ENCODE measurements at regions not wholly inside any gene's neighbourhood (a gene's known extent, or its start where the extent isn't known, plus 50 kb on each side); places are given as distances from the start of the nearest gene placed in this dataset.
"Not testable (repeated sequence)": the region's sequence is repeated elsewhere in the genome, so short reads cannot be mapped to it uniquely, and the experiment has no call there.

DNA sequence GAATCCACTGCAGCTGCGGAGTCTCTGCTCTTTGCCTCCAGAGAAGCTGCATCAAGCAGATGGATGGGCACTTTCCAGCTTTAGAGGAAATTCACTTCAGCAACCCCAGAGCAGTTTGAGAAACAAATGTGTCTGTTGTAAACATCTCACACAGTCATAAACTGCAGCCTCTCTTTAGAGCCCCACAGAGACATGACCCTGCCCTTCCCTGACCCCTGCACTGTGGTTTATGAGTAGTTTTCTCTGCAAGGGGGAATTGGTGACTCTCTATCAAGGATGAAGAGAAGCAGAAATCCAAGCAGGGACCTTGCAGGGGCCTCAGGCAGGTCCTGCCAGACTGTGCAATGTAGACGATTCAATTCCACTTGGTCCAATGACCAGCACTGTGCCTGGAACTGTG is 160.2 kb downstream of the SH2D4B start:
- DNase-seq: no peak

DNA sequence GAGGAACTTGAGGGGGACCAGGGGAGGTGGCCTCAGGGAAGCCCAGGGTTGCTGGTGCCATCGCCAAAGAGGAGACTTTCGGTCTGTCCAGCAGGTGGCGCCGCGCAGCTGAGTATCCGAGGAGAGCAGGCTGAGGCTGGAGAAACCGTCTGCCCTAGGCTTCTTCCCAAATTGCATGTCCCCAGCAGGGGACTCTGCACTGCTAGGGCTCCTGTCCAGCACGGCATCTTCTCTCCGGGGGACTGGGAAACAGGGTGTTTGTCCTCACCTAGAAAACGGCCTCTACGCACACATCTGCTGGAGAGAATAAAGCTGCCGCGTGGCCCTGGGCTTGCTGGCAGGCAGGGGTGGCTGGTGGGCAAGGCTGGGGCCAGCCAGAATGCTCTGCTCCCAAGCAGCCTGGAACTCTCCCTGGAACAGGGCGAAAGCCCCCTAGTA is 161.9 kb downstream of the SH2D4B start:
- DNase-seq: peak; percentile 59

DNA sequence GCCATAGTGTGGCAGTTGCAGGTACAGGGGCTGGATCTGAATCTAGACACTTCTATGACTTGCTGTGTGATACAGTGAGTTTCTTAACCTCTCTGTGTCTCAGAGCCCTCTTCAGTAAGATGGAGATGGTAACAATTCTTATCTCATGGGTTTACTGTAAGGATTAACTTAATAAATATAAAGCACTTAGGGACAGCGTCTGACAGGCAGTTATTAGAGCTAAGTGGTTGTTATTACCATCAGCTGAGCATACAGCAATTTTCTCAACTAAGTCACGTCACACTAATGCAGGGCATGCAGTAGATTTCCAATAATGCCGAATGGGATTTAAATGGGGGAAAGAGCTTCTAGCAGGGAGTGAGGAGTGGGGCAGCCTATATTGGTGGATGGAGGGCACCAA is 162.6 kb downstream of the SH2D4B start:
- DNase-seq: no peak

DNA sequence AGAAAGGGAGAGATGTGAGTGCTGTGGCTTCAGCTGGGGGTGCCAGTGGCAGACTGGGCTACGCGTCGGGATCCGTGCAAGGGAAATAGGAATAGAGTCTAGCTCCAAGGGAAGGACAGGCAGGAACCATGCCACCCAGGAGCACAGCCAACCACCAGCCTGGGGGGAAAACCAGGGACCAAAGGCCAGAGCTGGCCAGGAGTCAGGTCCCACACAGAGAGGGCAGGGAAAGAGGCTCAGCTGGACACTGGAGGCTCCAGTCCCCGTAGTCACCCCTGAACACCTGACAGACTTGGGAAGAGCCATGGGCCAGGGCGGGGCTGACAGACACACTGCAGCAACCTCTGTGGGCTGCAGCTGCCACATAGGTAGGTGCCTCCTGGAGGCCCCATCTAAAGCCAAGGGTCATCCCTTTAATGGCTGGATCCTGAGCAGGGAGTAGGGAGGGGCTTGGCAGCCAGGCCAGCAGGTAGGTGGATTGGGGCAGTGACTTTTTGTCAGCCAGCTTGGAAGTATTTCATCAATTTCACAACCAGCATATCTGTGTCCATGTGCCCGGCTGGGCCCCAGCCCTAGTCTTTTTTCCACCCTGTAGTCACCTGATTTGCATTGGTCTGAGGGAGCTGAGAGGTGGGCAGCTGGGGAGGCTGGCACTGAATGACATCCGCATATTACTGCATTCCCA is 163.2 kb downstream of the SH2D4B start:
- no peak for DNase-seq

DNA sequence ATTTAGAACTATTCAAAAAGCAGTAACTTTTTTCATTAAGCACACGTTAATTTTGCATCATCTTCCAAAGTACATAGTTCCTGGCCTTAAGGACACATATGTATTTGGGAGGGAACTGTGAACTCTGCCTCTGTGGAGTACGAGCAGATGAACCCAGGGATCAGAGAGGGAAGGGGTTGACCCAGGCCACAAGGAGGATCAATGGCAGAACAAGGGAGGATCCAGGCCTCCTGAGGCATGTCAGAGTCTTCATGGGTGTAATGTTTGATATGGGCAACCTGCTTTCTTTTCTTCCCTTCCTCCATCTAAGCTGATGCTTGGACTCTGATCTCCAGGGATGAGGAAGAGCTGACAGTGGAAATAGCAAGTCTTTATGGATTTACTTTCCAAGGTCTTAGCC is 164.0 kb downstream of the SH2D4B start:
- DNase-seq: no peak

DNA sequence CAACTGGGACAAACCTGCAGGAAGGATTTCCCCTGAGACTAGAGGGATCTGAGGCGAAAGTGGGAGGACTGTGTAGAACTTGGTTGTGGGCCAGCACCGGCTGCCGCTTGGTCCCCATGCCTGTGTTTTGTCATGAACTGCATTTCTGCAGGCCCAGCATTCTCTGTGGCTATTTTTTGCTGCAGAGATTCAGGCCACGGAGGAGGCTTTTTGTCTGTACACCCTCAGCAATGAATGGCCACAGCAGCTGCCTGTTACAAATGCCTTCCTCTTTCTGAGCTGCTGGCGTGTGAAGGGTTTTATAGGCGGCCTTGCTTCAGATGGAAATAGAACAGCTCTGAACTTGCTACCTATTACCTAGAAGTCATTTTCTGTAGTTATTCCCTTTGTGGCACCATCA is 164.4 kb downstream of the SH2D4B start:
- DNase-seq: no peak

DNA sequence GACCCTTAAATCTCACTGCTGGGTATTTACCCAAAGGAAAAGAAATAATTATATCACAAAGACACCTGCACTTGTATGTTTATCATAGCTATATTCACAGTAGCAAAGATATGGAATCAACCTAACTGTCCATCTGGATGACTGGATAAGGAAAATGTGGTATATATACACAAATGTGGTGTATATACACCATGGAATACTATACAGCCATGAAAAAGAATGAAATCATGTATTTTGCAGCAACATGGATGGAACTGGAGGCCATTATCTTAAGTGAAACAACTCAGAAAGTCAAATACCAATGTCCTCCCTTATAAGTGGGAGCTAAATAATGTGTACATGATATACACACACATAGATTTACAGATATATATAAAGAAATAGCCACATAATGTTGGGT is 168.2 kb downstream of the SH2D4B start:
- DNase-seq: no peak

DNA sequence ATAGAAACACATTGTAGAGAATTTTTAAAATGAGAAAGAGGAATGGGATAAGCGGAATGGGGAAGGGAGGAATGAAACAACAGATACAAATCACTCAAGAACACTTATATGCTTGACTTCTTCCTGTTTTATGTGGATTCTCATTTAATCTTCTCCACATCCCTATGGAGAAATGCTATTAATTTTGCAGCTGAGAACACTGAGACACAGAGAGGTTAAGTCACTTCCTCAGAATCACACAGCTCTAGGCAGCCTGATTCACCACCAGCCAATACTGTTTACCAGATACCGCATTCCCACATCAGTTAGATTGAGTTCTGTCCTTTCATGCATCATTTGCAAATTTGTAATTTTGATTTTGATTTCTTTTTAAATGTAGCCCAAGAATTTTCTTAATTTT is 170.5 kb downstream of the SH2D4B start:
- DNase-seq: no peak

DNA sequence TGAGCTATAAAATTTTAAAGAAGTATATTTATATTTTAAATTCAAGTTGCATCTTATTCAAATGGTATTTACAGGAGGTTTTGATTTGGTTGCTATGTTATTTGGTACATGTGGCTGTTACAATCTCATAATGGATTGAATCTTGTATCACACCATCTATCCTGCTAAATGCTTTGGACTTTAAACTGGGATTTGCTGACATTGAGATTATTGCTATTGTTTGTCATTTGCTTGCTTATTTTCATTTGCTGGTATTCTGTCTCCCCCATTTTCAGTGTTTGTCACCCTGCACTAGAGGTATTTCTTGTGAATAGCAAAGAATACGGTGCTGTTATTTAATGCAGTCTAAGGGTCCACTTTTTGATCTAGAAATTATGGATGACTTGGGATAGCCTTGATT is 171.1 kb downstream of the SH2D4B start:
- DNase-seq: no peak

DNA sequence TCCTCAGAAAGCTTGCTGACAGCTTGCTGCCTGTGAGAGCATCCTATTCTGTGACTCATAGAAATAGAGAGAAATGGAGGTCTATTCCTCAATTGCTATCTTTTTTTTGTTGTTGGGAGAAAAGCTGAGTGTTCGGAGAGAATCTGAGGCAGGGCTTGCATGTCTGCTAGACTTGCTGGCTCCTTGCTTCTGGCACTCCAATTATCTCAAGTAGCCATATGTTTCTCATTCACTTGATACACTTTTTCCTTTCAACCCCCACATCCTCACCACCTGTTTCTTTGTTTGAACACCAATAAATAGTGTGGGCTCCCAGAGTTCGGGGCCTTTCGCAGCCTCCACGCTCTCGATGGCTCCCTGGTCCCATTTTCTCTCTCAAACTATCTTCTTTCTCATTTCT is 172.2 kb downstream of the SH2D4B start:
- DNase-seq: no peak

DNA sequence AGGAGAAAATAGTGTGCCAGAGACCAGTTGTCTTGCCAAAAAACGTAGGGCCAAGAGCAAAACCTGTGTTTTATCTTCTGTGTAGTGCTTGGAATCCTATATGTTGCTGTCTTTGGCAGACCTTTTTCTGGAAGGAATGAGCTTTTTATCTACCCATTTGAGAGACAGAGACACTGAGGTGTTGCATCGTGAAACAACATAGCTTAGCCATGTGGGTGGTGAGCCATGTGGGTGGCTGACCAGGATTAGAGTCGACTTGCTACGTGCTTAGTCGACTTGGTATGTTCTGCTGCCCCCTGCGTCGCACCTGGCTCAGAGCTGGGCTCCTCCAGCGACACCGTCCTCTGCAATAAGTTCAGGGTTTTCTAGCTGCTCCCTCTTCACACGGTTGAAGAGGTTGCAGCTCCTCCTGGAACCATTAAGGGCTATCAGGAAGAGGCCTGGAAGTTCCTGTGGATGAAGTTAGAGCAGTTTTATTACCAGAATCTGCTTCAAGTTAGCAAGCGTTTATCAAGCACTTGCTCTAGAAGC is 175.8 kb downstream of the SH2D4B start:
- DNase-seq: no peak

DNA sequence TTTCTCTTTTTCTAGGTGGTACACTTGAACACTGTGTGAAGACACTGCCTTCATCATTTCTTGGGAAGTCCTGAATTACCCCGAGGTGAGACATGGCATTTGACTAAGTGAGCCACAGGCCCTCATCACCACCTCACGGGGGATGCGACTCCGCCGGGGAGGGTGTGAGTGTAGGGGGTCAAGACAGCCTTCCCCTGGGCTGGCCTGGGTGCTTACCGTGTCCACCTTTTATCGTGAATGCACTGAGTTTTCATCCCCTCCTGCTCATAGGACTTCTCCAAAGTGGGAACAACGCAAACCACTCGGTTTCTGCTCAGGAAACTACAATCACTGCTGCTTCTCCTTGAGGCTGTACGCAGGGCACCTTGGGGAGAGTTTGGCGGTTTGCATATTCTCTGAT is 176.9 kb downstream of the SH2D4B start:
- no peak for DNase-seq

DNA sequence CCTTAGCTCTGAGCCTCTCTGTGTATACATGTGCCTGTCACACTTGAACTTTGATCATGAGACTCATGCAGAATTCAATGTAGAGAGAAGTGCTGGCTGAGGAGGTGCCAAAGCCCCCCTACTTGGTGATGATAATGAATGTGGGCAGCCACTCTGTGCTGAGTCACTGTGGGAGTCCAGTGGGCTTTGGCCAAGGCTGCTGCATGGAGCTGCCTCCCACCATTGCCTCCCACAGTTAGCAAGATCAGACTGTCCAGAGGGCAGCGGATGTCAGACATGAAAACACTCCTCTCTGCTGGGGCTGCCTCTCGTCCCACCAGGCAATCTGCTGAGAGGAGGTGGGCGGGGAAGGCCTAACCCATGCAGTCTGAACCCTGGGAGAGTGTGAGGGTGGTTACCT is 180.3 kb downstream of the SH2D4B start:
- no peak for DNase-seq

DNA sequence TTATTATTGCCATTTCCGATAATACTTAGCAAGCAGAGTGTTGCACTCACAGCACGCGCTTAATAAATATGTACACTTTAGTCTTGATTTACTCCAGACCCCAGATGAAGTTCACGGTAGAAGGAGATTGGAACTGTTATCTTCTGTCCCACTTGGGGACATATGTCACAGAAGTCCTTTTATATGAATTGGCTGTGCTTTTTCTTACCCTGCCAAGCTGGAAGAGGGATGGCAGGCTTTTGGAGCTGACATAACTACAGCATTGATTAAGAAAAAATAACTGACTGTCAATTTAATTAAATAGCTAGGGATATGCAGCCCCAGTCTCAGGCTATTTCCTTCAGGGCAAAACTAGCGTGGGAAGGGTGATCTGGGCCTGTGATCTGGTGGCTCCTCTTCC is 182.2 kb downstream of the SH2D4B start:
- DNase-seq: no peak

DNA sequence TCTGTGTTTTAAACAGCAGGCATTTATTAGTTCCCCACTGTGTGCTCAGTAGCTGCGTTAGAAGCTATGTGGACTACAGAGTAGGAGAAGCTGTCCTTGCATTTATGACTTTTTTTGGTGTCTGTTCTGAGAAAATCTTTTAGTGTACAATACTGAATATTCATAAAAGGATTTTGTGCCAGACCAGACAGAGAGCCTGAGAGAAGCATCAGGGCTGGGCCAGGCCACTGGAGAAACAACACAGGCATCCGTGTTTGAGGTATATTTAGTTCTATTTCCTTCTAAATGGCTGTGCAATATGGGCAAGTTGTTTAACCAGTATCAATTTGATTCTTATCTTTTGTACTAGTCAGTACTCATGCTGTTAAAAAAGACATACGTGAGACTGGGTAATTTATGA is 182.8 kb downstream of the SH2D4B start:
- DNase-seq: no peak

DNA sequence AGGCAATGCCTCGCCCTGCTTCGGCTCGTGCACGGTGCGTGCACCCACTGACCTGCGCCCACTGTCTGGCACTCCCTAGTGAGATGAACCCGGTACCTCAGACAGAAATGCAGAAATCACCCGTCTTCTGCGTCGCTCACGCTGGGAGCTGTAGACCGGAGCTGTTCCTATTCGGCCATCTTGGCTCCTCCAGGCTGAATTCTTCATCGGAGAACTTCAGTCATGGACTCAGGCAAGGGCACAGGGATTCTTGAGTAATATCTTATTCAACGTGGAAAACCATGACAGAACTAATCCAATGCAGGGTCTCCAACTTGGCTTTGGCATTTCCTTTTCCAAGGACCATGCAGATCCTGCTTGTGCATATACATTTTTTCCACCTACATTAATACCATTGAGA is 190.7 kb downstream of the SH2D4B start:
- DNase-seq: not testable (repeated sequence)

DNA sequence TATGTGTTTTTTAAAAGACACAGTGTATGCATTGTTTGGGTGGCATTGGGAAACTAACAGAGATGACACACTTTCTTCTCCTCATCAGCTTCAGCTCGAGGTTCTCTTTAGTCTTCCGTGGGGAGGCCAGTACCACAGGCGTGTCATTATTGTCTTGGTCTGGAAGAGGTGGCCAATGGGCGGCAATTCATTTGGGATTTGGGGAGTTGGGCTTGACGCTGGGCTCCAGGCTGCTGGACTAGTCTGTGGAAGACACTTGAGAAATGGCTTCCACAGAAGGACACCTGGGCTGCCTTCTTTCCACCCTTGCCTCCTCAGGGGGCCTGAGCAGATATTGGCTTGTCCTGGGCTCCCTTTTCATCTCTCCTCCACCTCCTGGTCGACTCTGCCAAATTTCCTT is 192.2 kb downstream of the SH2D4B start:
- DNase-seq: no peak

DNA sequence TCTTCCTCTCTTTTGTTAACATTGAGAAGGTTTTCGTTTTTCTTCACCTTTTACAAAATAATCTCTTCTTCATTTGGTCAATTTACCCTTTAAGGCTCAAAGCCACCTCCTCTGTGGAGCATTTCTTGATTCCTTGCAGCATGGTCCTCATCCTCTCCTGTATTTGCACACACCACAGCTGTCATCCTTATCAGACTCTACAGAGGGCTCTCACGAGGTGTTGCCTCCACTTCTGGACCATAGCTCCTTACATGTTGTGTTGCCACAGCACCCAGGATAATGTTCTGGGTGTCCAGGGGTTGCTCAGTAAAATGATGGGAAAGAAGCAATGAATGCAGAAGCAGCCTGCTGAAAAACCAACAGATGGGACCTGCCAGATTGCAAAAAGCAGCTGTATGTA is 192.8 kb downstream of the SH2D4B start:
- no peak for DNase-seq

DNA sequence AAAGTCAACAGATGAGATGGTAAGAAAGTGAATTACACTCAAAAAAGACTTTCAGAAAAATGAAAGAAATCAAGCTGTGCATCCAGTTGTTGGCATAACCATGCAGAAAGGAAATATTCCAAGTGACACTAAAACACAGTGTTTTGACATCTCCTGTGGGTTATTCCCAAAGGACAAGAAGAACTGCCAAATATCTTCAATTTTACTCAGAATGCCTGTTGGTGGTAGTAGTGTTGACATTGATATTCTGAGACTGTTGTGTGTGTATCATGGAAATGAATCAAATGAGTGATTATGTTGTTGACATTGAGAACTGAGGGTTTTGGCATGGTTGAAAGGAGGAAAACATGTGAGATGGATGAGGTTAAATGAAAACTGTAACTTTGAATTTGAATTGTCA is 196.9 kb downstream of the SH2D4B start:
- DNase-seq: no peak

DNA sequence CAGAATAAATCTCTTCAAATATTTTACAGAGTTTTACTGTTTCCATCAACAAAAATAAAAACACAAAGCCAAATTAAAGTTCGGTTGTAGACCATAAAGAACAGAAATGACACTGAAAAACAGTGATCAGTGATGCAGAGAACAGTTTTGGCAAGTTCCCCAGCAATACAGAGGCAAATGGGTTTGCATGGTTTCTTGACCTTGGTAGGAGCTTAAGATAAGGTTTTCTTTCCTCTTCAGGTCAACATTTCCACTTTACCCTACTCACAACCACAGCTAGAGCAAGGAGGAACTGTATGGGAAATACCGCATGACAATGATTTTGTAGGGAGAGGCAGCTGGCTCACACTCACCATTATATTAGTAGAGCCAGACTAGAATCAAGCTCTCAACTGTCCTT is 199.5 kb downstream of the SH2D4B start:
- no peak for DNase-seq

DNA sequence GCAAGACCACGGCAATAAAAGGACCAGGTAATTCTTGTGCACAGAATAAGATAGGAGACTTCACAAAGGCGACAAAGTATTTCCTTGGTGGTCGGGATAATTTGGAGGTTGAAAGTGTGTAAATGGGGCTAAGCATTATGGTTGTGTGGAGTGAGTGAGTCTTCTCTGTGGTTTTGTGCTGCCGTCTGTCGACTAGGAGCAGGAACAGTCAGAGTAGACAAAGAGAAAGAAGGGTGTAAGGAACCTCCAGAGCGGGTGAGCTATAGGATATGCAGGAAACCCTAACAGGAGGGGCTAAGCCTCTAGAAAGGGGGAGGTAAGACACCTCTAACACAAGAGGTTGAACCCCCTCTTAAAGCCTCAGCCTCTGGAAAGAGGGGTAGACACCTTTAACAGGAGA is 201.6 kb downstream of the SH2D4B start:
- no peak for DNase-seq

DNA sequence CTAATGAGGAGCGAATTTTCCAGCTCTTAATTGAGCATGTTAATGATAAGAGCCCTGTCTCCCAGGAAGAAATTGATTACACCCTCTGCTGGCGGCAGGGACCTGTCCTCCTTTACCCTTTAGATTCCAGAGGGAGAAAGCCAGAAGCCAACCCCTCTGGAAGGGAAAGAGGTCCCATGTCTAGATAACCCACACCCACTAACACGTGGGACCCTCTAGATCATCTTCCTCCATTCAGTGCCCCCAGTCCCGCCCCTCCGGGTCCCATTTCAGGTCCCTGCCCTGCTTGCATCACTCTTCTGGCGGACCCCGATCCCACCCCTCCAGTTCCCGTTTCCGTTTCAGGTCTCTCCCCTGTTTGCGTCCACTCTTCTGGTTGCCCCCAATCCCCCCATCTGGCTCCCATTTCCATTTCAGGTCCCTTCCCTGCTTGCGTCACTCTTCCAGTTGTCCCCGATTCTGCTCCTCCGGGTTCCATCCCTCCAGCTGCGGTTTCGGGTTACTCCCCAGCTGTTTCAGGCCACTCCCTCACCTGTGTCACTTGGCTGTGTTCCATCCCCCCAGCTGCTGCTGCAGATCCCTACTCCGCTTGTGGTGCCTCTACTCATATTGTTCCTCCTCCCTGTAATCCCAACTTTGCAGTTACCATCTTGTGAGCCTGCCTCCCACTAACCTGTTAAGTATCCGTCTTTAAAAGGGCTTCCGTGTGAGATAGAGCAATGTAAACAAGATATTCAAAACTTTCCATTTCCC is 202.4 kb downstream of the SH2D4B start:
- no peak for DNase-seq

DNA sequence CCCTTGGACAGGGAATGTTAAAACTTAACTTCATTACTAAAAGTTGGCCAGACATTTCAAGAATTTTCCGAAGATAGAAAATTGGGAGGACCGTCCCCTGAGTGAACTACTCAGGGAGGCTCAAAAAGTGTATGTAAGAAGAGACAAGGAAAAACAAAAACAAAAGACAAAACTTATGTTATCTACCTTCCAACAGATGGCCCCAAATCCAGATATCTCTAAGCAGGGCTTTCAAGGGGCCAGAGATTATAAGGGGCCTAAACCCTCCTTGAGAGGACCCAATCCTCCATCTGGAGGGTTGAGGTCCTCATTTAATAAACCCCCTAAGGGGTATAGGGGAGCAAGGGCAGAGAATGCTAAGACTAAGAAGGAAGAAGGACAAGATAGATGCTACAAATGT is 203.6 kb downstream of the SH2D4B start:
- no peak for DNase-seq

DNA sequence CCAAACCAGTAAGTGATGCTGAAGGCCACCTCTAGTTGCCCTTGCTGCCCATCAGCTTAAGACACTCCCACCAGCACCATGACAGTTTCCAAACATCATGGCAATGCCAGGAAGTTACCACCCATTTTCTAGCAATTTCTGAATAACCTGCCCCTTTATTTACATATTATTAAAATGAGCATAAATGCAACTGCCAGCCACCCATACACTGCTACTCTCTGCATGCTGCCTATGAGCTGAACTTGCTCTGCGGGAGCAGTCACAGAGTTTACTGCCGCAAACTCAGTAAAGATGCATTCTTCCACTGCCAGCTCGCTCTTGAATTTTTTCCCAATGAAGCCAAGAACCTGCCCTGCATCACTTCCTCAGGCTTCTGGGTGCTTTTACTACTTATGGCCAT is 212.6 kb downstream of the SH2D4B start:
- DNase-seq: no peak

DNA sequence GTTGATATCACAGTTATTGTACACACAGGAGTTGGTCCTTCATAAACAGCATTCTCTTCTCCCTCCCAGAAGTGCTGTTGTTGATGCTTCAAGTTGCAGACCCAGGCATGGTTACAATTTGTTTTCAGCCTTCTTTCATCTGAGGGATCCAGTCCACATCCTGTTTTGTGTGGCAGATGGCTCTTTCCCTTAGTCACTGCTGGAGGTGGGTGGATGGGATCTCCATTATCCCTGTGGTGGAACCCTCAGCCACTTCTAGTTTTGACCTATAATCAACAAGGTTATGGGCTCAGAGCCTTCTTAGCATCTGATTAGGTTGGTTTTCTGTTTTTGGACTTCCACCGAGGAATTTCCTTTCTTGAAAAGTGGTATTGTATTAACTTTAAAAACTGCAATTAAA is 214.2 kb downstream of the SH2D4B start:
- DNase-seq: no peak

All from inflammatory macrophage treated with lipopolysaccharide for 4 hours (primary cell).